Mesothelial cell of epicardium (in vitro differentiated cells): ENCODE measurements at regions not wholly inside any gene's neighbourhood (a gene's known extent, or its start where the extent isn't known, plus 50 kb on each side); places are given as distances from the start of the nearest gene placed in this dataset.

Experiments
- DNase-seq, 2 experiments: peaks; one replicate each; pipeline ENCODE4 v3.0.0; 2021; ENCODE audit warnings: low spot score in 2 of 2; ENCODE audit not compliant: unreplicated experiment in 2 of 2
- H3K27ac Mint-ChIP-seq: 2 replicates; pipeline ENCODE4 v1.8.0; 2021; ENCODE audit warnings: mixed read lengths
- H3K27me3 Mint-ChIP-seq: 2 replicates; pipeline ENCODE4 v1.8.0; 2021; ENCODE audit warnings: low read depth, mixed read lengths
- H3K36me3 Mint-ChIP-seq: 2 replicates; pipeline ENCODE4 v1.8.0; 2021; ENCODE audit warnings: mixed read lengths
- H3K4me1 Mint-ChIP-seq: 2 replicates; pipeline ENCODE4 v1.8.0; 2021; ENCODE audit warnings: mixed read lengths
- H3K4me3 Mint-ChIP-seq: 2 replicates; pipeline ENCODE4 v1.8.0; 2021; ENCODE audit warnings: mild to moderate bottlenecking, moderate library complexity, mixed read lengths
- H3K9me3 Mint-ChIP-seq: 2 replicates; pipeline ENCODE4 v1.8.0; 2021; ENCODE audit warnings: mixed read lengths
- CTCF ChIP-seq: fragments of 200-600 bp; sonication (generic); IDR thresholded peaks from one replicate; pipeline ENCODE4 v1.5.0; 2021; ENCODE audit warnings: antibody characterized with exemption; ENCODE audit not compliant: unreplicated experiment

GRCh38 chr3:107946700-107947099 is 144.1 kb downstream of the CD47 start:
- TF ChIP-seq CTCF: no peak
- H3K27ac Mint-ChIP-seq: no peak overlapping the region
- no peak overlapping the region for H3K4me3 Mint-ChIP-seq
- no peaks in the 10 kb centered on the region for H3K27me3 Mint-ChIP-seq
- no peak for DNase-seq
- no peaks in the 10 kb centered on the region for H3K36me3 Mint-ChIP-seq
- H3K4me1 Mint-ChIP-seq: peaks cover 27% of the 10 kb centered on the region
- peaks cover 6% of the 10 kb centered on the region for H3K9me3 Mint-ChIP-seq

- H3K4me3 Mint-ChIP-seq: no peak overlapping the region
- H3K9me3 Mint-ChIP-seq: peaks cover 6% of the 10 kb centered on the region
- no peaks in the 10 kb centered on the region for H3K36me3 Mint-ChIP-seq
- no peak for DNase-seq
- H3K27ac Mint-ChIP-seq: peak overlapping the region; percentile 21
- peaks cover 31% of the 10 kb centered on the region for H3K4me1 Mint-ChIP-seq
- H3K27me3 Mint-ChIP-seq: no peaks in the 10 kb centered on the region
- TF ChIP-seq CTCF: no peak
Measured at GRCh38 chr3:107945417-107946094, 145.3 kb downstream of the CD47 start.

- no peaks in the 10 kb centered on the region for H3K36me3 Mint-ChIP-seq
- no peak for TF ChIP-seq CTCF
- no peak overlapping the region for H3K4me3 Mint-ChIP-seq
- no peaks in the 10 kb centered on the region for H3K27me3 Mint-ChIP-seq
- peaks cover 6% of the 10 kb centered on the region for H3K9me3 Mint-ChIP-seq
- DNase-seq: no peak
- no peak overlapping the region for H3K27ac Mint-ChIP-seq
- peaks cover 41% of the 10 kb centered on the region for H3K4me1 Mint-ChIP-seq
Measured at GRCh38 chr3:107943786-107944523, 146.9 kb downstream of the CD47 start.

GRCh38 chr3:107942951-107943749 is 147.7 kb downstream of the CD47 start:
- H3K27ac Mint-ChIP-seq: no peak overlapping the region
- H3K36me3 Mint-ChIP-seq: no peaks in the 10 kb centered on the region
- no peak overlapping the region for H3K4me3 Mint-ChIP-seq
- TF ChIP-seq CTCF: no peak
- peaks cover 40% of the 10 kb centered on the region for H3K4me1 Mint-ChIP-seq
- peaks cover 8% of the 10 kb centered on the region for H3K9me3 Mint-ChIP-seq
- H3K27me3 Mint-ChIP-seq: no peaks in the 10 kb centered on the region
- no peak for DNase-seq

- H3K4me1 Mint-ChIP-seq: peaks cover 42% of the 10 kb centered on the region
- DNase-seq: no peak
Measured at GRCh38 chr3:107942244-107942643, 148.6 kb downstream of the CD47 start.

More at GRCh38 chr3:107942244-107942643, 148.6 kb downstream of the CD47 start:
- H3K9me3 Mint-ChIP-seq: peaks cover 11% of the 10 kb centered on the region
- TF ChIP-seq CTCF: no peak
- no peak overlapping the region for H3K4me3 Mint-ChIP-seq
- H3K36me3 Mint-ChIP-seq: no peaks in the 10 kb centered on the region
- no peak overlapping the region for H3K27ac Mint-ChIP-seq
- H3K27me3 Mint-ChIP-seq: no peaks in the 10 kb centered on the region
